K562 (cell line): ENCODE measurements at regions not wholly inside any gene's neighbourhood (a gene's known extent, or its start where the extent isn't known, plus 50 kb on each side); places are given as distances from the start of the nearest gene placed in this dataset.

Experiments
- AFF4 ChIP-seq: sonication (generic); formaldehyde crosslinking; IDR thresholded peaks from 2 replicates; pipeline ENCODE4 v1.8.0; 2023; ENCODE audit warnings: mild to moderate bottlenecking, missing genetic modification reagents
- ATF1 ChIP-seq, 2 experiments: fragments of 450-650 bp in 1 of 2; IDR thresholded peaks; 2 replicates each; pipeline ENCODE4 v1.6.1; 2016; ENCODE audit warnings: missing compliant biosample characterization in 1 of 2, missing genetic modification characterization in 1 of 2
- CREB1 ChIP-seq, 2 experiments: sonication (generic) in 1 of 2; formaldehyde crosslinking in 1 of 2; IDR thresholded peaks; 2 replicates each; pipeline versions ENCODE4 v1.6.1 to v1.8.0; 2012 to 2022; ENCODE audit warnings: inconsistent platforms in 1 of 2, mild to moderate bottlenecking in 1 of 2, missing genetic modification reagents in 1 of 2, moderate library complexity in 1 of 2
- KLF1 ChIP-seq: fragments of 450-650 bp; IDR thresholded peaks from 2 replicates; pipeline ENCODE4 v1.6.1; 2016; ENCODE audit warnings: missing genetic modification characterization, missing compliant biosample characterization
- RBM25 ChIP-seq: fragments of 200-400 bp; formaldehyde crosslinking; IDR thresholded peaks from 2 replicates; pipeline ENCODE4 v1.6.1; 2018; ENCODE audit warnings: low read length, low read depth, moderate library complexity; ENCODE audit not compliant: severe bottlenecking
- SIN3B ChIP-seq: fragments of 450-650 bp; IDR thresholded peaks from 2 replicates; pipeline ENCODE4 v1.6.1; 2017; ENCODE audit warnings: low read depth, mild to moderate bottlenecking, moderate library complexity
- TAL1 ChIP-seq: fragments of 450-650 bp; IDR thresholded peaks from 2 replicates; pipeline ENCODE4 v1.6.1; 2016; ENCODE audit warnings: mild to moderate bottlenecking
- TBP ChIP-seq: optimal IDR thresholded peaks from 2 replicates; pipeline ENCODE3; 2011; ENCODE audit warnings: low read depth, low read length, improper control_type of control experiment
- TGIF2 ChIP-seq: sonication (generic); formaldehyde crosslinking; IDR thresholded peaks from 2 replicates; pipeline ENCODE4 v1.8.1; 2022; ENCODE audit warnings: mild to moderate bottlenecking, missing genetic modification reagents, moderate library complexity
- ZBTB34 ChIP-seq: fragments of 250-450 bp; sonication (Bioruptor Pico); IDR thresholded peaks from 2 replicates; pipeline ENCODE4 v1.8.0; 2021; ENCODE audit warnings: mild to moderate bottlenecking, moderate library complexity
- ZNF277 ChIP-seq: fragments of 250-450 bp; sonication (Bioruptor Pico); IDR thresholded peaks from 2 replicates; pipeline ENCODE4 v1.8.0; 2022; ENCODE audit warnings: inconsistent platforms, mild to moderate bottlenecking, moderate library complexity, borderline replicate concordance
- ZNF280B ChIP-seq: fragments of 250-450 bp; sonication (Bioruptor Pico); IDR thresholded peaks from 2 replicates; pipeline ENCODE4 v1.5.1; 2021; ENCODE audit warnings: mild to moderate bottlenecking
- TF ChIP-seq, protein P1 (sequence below): sonication (generic); formaldehyde crosslinking; IDR thresholded peaks from 2 replicates; pipeline ENCODE4 v1.8.0; 2022; ENCODE audit warnings: missing genetic modification reagents, mild to moderate bottlenecking, moderate library complexity, borderline replicate concordance
- TF ChIP-seq, protein P2 (sequence below): sonication (generic); formaldehyde crosslinking; IDR thresholded peaks from 2 replicates; pipeline ENCODE4 v1.5.0; 2020; ENCODE audit warnings: missing genetic modification reagents
- TF ChIP-seq, protein P3 (sequence below): fragments of 450-650 bp; formaldehyde crosslinking; IDR thresholded peaks from 2 replicates; pipeline ENCODE4 v1.4.0; 2022; ENCODE audit warnings: missing genetic modification characterization

DNA sequence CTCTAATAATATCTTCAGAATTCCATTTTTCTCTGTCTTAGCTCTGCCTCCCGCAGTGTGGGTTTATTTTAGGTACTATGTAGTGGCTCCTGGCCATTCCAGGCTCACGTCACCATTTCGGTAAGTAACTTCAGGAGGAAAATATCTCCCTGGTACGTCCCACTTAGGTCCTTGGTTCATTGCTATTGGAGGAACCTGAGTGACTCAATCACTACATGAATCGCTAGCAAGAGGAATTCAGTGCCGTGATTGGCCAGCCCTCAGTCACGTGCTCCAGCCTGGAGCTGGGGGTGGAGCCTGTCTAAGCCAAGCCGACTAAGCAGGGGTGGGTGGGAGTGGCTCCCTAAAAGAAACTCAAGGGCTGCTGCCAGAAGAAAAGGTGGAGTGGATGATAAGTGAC, 67.3 kb upstream of the E2F3 start (continued):
- TF ChIP-seq ZNF277 (CRISPR knock-in tag) (no peak), KLF1 (tag) (no peak), SIN3B (no peak), ZNF280B (CRISPR knock-in tag) (no peak), TGIF2 (CRISPR knock-in tag) (no peak), ZBTB34 (CRISPR knock-in tag) (no peak), RBM25 (peak; percentile 45), TBP (peak; percentile 27), AFF4 (no peak), CREB1 (IDR thresholded peaks at IDR 0.05) (0 out of 2 replicates have a peak, but pooled peaks have one; percentile 32), CREB1 (CRISPR knock-in tag; IDR thresholded peaks at IDR 0.05) (no peak), TAL1 (no peak), ATF1 (CRISPR knock-in tag; IDR thresholded peaks at IDR 0.05) (no peak), ATF1 (tag; IDR thresholded peaks at IDR 0.05) (peak; percentile 60)
- TF ChIP-seq, protein P1, sequence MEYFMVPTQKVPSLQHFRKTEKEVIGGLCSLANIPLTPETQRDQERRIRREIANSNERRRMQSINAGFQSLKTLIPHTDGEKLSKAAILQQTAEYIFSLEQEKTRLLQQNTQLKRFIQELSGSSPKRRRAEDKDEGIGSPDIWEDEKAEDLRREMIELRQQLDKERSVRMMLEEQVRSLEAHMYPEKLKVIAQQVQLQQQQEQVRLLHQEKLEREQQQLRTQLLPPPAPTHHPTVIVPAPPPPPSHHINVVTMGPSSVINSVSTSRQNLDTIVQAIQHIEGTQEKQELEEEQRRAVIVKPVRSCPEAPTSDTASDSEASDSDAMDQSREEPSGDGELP (CRISPR knock-in tag): no peak
- TF ChIP-seq, protein P2, sequence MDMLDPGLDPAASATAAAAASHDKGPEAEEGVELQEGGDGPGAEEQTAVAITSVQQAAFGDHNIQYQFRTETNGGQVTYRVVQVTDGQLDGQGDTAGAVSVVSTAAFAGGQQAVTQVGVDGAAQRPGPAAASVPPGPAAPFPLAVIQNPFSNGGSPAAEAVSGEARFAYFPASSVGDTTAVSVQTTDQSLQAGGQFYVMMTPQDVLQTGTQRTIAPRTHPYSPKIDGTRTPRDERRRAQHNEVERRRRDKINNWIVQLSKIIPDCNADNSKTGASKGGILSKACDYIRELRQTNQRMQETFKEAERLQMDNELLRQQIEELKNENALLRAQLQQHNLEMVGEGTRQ (CRISPR knock-in tag): peak; percentile 96
- TF ChIP-seq, protein P3, sequence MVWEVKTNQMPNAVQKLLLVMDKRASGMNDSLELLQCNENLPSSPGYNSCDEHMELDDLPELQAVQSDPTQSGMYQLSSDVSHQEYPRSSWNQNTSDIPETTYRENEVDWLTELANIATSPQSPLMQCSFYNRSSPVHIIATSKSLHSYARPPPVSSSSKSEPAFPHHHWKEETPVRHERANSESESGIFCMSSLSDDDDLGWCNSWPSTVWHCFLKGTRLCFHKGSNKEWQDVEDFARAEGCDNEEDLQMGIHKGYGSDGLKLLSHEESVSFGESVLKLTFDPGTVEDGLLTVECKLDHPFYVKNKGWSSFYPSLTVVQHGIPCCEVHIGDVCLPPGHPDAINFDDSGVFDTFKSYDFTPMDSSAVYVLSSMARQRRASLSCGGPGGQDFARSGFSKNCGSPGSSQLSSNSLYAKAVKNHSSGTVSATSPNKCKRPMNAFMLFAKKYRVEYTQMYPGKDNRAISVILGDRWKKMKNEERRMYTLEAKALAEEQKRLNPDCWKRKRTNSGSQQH (CRISPR knock-in tag): no peak
